Lower leg skin (tissue), 4 donors: ENCODE measurements at regions not wholly inside any gene's neighbourhood (a gene's known extent, or its start where the extent isn't known, plus 50 kb on each side); places are given as distances from the start of the nearest gene placed in this dataset.

Experiments
- DNase-seq, 2 donors: peaks; one replicate each; pipeline ENCODE4 v3.0.0-alpha.2; 2019; ENCODE audit warnings: low spot score in 2 of 2
- H3K4me3 ChIP-seq: fragments of 200-600 bp; sonication (generic); 2 replicates; pipeline ENCODE4 v1.5.1; 2017; ENCODE audit warnings: mild to moderate bottlenecking, low read depth; ENCODE audit not compliant: poor library complexity, severe bottlenecking
- CTCF ChIP-seq, 3 donors: fragments of 450-650 bp; IDR thresholded peaks; one replicate each; pipeline ENCODE4 v1.5.1; 2016; ENCODE audit warnings: antibody characterized with exemption in 3 of 3, mild to moderate bottlenecking in 3 of 3, moderate library complexity in 2 of 3
- POLR2A ChIP-seq, 2 donors: fragments of 450-650 bp; IDR thresholded peaks; one replicate each; pipeline ENCODE4 v1.6.1; 2016 to 2017; ENCODE audit warnings: antibody characterized with exemption in 2 of 2, mild to moderate bottlenecking in 1 of 2, moderate library complexity in 1 of 2
- WGBS, 2 donors: methylation state at CpG; one replicate each; pipeline ENCODE4 v1.1.5; 2018; 5-methylcytosine and 5-hydroxymethylcytosine counted together
- intact Hi-C: fragments of 100-400 bp; cut with DNase I; formaldehyde crosslinking; loops from one replicate; pipeline ENCODE4 v1.15.0; 2023; ENCODE audit warnings: low total_unique reads

- intact Hi-C loops, result no loop called here
- no peak overlapping the region for H3K4me3 ChIP-seq
- TF ChIP-seq CTCF (IDR thresholded peaks at IDR 0.05), result no peak
- TF ChIP-seq POLR2A (IDR thresholded peaks at IDR 0.05), result no peak
- no peak for DNase-seq
- 88% methylated on average over 4 of the region's 4 CpGs for WGBS, 2 donors
These were observed 159.4 kb downstream of the HS3ST3A1 start for GRCh38 chr17:13442361-13442760.

DNA sequence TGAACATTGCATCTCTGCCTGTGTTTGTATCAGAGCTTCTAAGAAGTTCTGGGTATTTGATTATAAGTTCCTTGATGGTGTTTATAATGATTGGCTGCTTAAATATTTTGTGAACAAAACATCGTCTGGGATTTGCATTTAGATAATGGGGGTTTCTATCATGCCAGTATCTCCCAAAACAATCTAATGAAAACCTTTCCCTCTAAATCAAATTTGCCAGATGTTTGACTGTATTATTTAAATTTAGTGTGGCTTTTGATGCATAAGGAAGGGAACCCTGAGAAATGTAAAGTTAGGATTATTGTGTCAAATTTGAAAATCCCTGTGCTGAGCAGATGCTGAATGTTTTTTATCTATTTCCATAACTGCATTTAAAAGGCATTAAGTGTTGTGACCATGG lies 159.9 kb downstream of the HS3ST3A1 start:
- intact Hi-C loops, result no loop called here
- H3K4me3 ChIP-seq, result no peak overlapping the region
- no peak for DNase-seq
- 81 to 84% methylated on average over 1 of the region's 1 CpG for WGBS, 2 donors
- TF ChIP-seq CTCF (IDR thresholded peaks at IDR 0.05) (no peak), POLR2A (IDR thresholded peaks at IDR 0.05) (no peak)

- no peak for DNase-seq
- TF ChIP-seq CTCF (IDR thresholded peaks at IDR 0.05) (no peak), POLR2A (IDR thresholded peaks at IDR 0.05) (no peak)
- WGBS, 2 donors, result 66 to 72% methylated on average over 17 of the region's 17 CpGs
- intact Hi-C loops, result no loop called here
- no peak overlapping the region for H3K4me3 ChIP-seq
These were observed 163.6 kb downstream of the HS3ST3A1 start for GRCh38 chr17:13437966-13438779.

DNA sequence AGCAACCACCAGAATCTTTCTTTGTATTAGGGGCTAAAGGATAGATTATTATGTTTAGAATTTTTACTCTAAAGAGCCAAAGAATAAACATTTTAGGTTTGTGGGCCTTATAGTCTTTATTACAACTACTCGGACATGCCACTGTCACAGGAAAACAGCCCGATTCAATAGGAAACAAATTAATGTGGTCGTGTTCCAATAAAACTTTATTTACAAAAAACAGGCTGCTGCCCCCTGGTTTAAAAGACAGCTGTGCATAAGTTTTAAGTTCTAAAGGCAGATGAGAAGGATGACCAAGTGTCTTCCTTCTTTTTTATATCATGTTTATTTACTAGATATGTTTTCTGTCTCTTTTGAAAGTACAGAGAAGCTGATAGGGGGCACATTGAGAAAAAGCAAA lies 166.5 kb downstream of the HS3ST3A1 start:
- 90 to 92% methylated on average over 3 of the region's 3 CpGs for WGBS, 2 donors
- no peak for DNase-seq
- TF ChIP-seq CTCF (IDR thresholded peaks at IDR 0.05) (no peak), POLR2A (IDR thresholded peaks at IDR 0.05) (no peak)
- intact Hi-C loops, result no loop called here
- H3K4me3 ChIP-seq, result no peak overlapping the region

DNA sequence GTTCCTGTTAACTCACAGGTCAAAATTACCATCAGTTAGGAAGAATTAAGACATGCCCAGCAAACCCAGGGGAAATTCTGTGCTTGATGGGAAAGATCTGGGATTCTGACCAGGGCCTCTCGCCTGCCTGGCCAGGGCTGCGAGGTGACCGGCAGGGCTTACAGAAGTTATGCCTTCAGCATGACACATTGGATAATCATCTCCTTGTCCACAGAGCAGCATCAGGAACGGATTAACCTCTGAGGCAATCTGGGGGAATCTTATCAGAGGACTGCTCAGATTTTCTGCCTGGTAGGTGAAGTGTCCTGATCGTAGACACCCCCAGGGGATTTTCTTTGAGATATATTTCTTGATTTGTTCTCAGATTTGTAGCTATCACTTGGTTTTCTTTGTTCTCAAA lies 172.5 kb downstream of the HS3ST3A1 start:
- no peak overlapping the region for H3K4me3 ChIP-seq
- intact Hi-C loops, result no loop called here
- DNase-seq, result no peak
- 34 to 60% methylated on average over 5 of the region's 5 CpGs for WGBS, 2 donors
- TF ChIP-seq CTCF (IDR thresholded peaks at IDR 0.05), result no peak
- TF ChIP-seq POLR2A (IDR thresholded peaks at IDR 0.05), result no peak

DNA sequence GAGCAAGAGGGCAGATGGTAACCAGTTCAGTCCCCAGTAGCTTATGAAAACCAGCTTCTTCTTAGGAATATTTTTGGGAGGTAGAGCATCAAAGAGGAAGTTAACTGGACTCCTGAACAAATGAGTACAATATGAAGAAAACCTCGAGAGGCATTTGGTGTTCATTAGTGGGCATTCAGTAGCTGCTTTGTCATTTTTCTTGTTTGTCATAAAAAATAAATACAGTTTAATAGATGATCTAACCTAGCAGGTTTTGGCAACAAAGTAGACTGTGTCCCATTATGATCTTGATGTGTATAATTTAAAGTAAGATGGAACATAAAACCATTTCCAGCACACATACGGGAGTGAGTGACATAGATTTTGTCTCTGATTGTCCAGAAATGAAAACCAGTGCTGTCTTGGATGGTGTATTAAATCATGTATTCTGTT lies 173.1 kb downstream of the HS3ST3A1 start:
- WGBS, 2 donors, result 55 to 60% methylated on average over 2 of the region's 2 CpGs
- intact Hi-C loops, result no loop called here
- no peak for TF ChIP-seq POLR2A (IDR thresholded peaks at IDR 0.05)
- no peak for TF ChIP-seq CTCF (IDR thresholded peaks at IDR 0.05)
- H3K4me3 ChIP-seq, result no peak overlapping the region
- DNase-seq, result no peak
